ENCODE measurements at regions not wholly inside any gene's neighbourhood (a gene's known extent, or its start where the extent isn't known, plus 50 kb on each side); places are given as distances from the start of the nearest gene placed in this dataset.
A peak's percentile ranks its signal among the peaks of the same experiment; 100 is the strongest.
"Not testable (repeated sequence)": the region's sequence is repeated elsewhere in the genome, so short reads cannot be mapped to it uniquely, and the experiment has no call there.

GRCh38 chr10:52961323-52961722 is 188.7 kb upstream of the MBL2 start:
- DNase-seq (ENCODE audit: low spot score), result no peak

- no peak for DNase-seq (ENCODE audit: low spot score)
Measured at GRCh38 chr10:52959810-52960209, 187.2 kb upstream of the MBL2 start.

GRCh38 chr10:52956861-52957260 is 184.3 kb upstream of the MBL2 start:
- DNase-seq (ENCODE audit: low spot score), result no peak

- DNase-seq (ENCODE audit: low spot score), result no peak
Measured at GRCh38 chr10:52956461-52956860, 183.9 kb upstream of the MBL2 start.

- no peak for DNase-seq (ENCODE audit: low spot score)
Measured at GRCh38 chr10:52955337-52955736, 182.8 kb upstream of the MBL2 start.

GRCh38 chr10:52954407-52954806 is 181.8 kb upstream of the MBL2 start:
- DNase-seq (ENCODE audit: low spot score), result no peak

DNA sequence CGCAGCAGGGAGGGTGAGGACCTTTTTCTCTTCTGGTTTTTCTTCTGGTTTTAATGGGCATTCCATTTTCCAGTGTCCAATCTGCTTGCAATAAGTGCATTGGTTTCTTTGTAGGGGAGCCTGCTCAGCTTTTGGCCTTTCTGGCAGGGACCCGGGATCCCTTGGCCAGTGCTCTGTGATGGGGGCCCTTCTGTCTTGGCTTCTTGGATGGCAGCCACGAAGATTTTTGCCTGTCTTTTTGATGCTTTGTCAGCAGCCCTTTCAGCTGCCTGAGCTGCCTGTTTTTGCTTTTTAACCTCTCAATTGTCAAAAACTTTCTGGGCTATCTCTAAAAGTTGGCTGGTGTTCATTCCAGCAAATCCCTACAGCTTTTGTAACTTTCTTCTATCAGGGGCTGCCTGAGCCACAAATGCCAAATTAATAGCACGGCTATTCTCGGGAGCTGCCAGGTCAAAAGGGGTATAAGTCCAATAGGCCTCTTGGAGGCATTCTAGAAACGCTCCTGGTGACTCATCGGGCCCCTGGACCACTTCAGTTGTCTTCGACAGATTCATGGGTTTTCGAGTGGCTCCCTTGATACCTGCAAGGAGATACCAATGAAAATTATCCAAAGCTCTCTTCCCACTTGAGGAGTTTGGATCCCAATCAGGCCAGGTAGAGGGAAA is 179.9 kb upstream of the MBL2 start:
- DNase-seq (ENCODE audit: low spot score), result no peak

- DNase-seq (ENCODE audit: low spot score), result peak; percentile 17
Measured at GRCh38 chr10:52951824-52952223, 179.2 kb upstream of the MBL2 start.

DNA sequence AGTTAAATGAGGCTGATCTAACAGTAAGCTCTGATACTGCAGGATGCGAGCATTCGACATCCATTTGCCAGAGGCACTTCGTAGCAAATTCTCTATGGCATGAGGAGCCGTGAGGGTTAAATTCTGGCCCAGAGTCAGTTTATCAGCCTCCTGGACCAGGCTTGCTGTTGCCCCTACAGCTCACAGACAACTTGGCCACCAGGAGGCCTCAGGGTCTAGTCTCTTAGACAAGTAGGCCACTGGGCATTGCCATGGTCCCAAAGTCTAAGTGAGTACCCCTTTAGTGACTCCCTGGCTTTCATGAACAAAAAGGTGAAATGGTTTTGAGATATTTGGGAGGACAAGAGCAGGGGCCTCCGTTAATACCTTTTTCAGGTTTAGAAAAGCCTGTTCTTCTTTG is 178.0 kb upstream of the MBL2 start:
- DNase-seq (ENCODE audit: low spot score), result no peak

GRCh38 chr10:52949899-52950298 is 177.3 kb upstream of the MBL2 start:
- DNase-seq (ENCODE audit: low spot score), result no peak

- DNase-seq (ENCODE audit: low spot score), result no peak
Measured at GRCh38 chr10:52946486-52946885, 173.9 kb upstream of the MBL2 start.

GRCh38 chr10:52945521-52945920 is 172.9 kb upstream of the MBL2 start:
- not testable (repeated sequence) for DNase-seq (ENCODE audit: low spot score)

- no peak for DNase-seq (ENCODE audit: low spot score)
Measured at GRCh38 chr10:52940921-52941320, 168.3 kb upstream of the MBL2 start.

DNA sequence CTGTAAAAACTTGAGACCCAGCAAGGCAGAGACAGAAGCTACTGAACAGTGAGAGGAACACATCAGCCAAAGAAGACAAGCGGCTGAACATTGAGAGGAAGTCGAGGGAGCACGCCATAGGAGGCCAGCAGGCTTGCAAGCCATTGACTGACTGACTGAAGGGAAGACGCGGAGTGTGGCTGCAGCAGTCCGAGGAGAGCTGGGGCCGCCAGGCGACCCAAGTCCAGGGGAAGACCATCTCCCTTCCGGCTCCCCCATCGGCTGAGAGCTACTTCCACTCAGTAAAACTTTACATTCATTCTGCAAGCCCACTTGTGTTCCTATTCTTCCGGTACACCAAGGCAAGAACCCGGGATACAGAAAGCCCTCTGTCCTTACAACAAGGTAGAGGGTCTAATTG is 167.3 kb upstream of the MBL2 start:
- no peak for DNase-seq (ENCODE audit: low spot score)

GRCh38 chr10:52933748-52934147 is 161.2 kb upstream of the MBL2 start:
- DNase-seq (ENCODE audit: low spot score), result no peak

DNA sequence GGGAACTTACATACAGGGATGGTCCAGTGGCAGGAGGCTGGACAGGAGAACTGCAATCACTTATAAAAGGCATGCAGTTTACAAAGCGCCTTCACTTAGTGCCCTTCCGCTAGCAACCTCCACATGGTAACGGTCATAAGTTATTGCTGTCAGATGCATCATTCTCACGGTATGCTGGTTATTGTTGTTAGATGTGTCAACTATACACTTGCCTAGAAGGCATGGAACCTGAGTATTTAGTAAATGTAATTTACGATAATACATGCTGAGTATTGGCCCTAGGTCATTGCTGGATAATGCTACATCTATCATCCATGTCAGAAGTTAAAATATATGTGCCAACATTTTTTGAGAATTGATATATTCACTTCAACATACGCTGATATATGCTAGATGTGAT is 155.1 kb upstream of the MBL2 start:
- DNase-seq (ENCODE audit: low spot score), result no peak

- no peak for DNase-seq (ENCODE audit: low spot score)
Measured at GRCh38 chr10:52923520-52923919, 150.9 kb upstream of the MBL2 start.

GRCh38 chr10:52918714-52919305 is 146.2 kb upstream of the MBL2 start:
- no peak for DNase-seq (ENCODE audit: low spot score)

DNA sequence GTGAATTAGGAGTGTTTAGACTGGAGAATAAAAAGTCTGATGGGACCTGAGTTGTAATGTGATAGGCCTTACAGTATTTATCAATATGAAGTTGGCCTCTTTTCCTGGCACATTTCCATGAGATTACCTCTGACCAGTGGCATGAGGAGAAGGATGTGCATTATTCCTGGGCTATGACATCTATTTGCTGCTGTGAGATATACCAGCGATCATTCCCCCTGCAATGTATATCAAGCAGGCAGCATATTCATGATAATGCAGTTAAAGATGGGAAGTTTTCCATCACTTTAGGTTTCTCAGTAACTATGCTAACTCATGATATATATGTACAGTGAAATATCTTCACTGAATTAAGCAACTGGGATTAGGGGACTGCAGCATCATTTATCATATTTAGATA is 142.8 kb upstream of the MBL2 start:
- no peak for DNase-seq (ENCODE audit: low spot score)

DNA sequence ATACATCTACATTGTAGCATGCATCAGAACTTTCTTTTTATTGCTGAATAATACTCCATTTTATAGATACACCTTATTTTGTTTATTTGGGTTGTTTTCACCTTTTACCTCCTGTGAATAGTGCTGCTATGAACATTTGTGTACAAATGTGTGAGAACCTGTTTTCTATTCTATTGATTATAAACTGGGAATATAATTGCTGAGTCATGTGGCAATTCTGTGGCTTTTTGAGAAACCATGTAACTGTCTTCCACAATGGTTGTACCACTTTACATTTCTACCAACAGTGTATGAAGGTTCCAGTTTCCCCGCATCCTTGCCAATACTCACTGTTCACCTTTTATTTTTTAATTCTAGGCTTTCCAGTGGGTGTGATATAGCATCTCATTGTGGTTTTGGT is 138.6 kb upstream of the MBL2 start:
- DNase-seq (ENCODE audit: low spot score), result no peak

- no peak for DNase-seq (ENCODE audit: low spot score)
Measured at GRCh38 chr10:52908478-52908877, 135.9 kb upstream of the MBL2 start.

- DNase-seq (ENCODE audit: low spot score), result no peak
Measured at GRCh38 chr10:52906046-52906445, 133.5 kb upstream of the MBL2 start.

DNA sequence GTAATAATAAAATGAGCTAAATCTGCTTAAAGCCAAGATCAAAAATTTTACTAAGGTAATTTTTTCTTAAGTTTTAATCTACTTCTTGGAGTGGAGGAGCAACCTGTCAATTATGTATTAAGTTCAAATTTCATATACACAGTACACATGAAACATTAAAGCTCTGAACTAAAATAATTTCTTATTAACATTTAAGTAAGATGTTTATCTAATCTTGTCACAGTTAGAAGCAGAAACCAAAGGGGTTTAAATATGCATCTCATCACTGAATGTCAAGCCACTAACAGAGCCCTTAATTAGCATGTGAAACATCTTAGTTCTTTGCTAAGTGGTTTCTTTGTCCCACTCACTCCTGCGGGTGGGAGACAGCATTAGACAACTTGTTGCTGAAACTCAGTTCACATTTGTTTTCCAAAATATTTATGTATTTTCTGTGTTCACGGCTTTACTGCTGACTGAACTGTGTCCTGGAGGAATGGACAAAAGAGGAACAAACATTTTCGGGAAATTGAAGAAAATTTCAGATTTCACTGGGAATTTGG is 130.9 kb upstream of the MBL2 start:
- no peak for DNase-seq (ENCODE audit: low spot score)

DNA sequence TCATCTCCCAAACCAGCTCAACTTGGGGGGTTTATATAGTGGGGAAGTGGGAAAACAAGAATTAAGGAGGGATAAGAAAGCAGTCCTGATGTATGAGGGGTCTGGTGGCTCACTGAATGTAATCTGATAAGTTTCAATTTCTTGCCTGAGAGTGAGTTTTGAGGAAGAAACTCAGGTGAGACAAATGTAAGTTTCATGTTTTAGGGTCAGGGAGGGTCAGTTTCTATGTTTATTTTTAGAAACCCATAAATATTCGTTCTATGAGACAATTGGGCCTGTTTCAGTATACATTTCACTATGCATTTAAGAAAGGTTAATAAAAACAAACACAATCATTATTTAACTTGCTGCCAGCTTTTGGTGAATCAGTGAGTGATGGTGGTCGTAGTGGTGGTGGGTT is 128.0 kb upstream of the MBL2 start:
- no peak for DNase-seq (ENCODE audit: low spot score)

Data from SK-N-DZ (cell line).